K562 (cell line): ENCODE measurements at regions not wholly inside any gene's neighbourhood (a gene's known extent, or its start where the extent isn't known, plus 50 kb on each side); places are given as distances from the start of the nearest gene placed in this dataset.

Source experiments
- ATAC-seq: fragments of 200-7000 bp; cut with Tn5 transposase; 3 replicates; pipeline ENCODE4 v1.9.1; 2020; ENCODE audit warnings: moderate library complexity
- BruUV-seq: library from RNA; stranded (reverse); fragments of 400-500 nt; replicated peaks from 2 replicates; lab custom pipeline; 2021; lab: Mats Ljungman, UMichigan
- CTCF ChIA-PET: fragments of 300-600 bp; formaldehyde crosslinking; extraction: SDS; loops from one replicate; lab custom pipeline; 2021; ENCODE audit warnings: low intra/inter-chr PET ratio; lab: Yijun Ruan, JAX
- POLR2A ChIA-PET: fragments of 300-600, 350-650 bp; sonication (Branson Sonifier 250); formaldehyde crosslinking; extraction: SDS; loops from one replicate; lab custom pipeline; 2021; ENCODE audit warnings: antibody characterized with exemption, inconsistent platforms; lab: Yijun Ruan, JAX
- DNase-seq, 4 experiments: peaks; one replicate each; pipeline versions ENCODE4 v3.0.0 to v3.0.0-alpha.2; 2011 to 2018; ENCODE audit warnings: low spot score in 3 of 4, mixed read lengths in 3 of 4; ENCODE audit errors: extremely low read depth in 1 of 4
- FAIRE-seq: peaks from 2 replicates; lab custom pipeline; 2011; peaks lifted over from hg19 to GRCh38; lab: Jason Lieb, UNC
- H2AFZ ChIP-seq: 2 replicates; pipeline ENCODE4 v1.6.0; 2011; ENCODE audit warnings: low read depth, low read length, control low read depth, inconsistent platforms
- H3K27ac ChIP-seq: fragments of 200-600 bp; 3 replicates; pipeline ENCODE4 v1.8.0; 2011; ENCODE audit warnings: low read depth, mild to moderate bottlenecking, control low read depth, inconsistent platforms, low read length, moderate library complexity, mixed read lengths; ENCODE audit errors: extremely low read depth
- H3K27me3 ChIP-seq, 2 experiments: fragments of 300-600 bp in 1 of 2; 2 replicates in 1 of 2; 3 replicates in 1 of 2; pipeline versions ENCODE4 v1.6.0 to v1.8.0; 2011; ENCODE audit warnings: inconsistent platforms in 2 of 2, low read length in 2 of 2, mild to moderate bottlenecking in 1 of 2, mixed read lengths in 1 of 2, moderate library complexity in 1 of 2; ENCODE audit not compliant: control insufficient read depth in 2 of 2, insufficient read depth in 2 of 2
- H3K36me3 ChIP-seq: fragments of 300-600 bp; 3 replicates; pipeline ENCODE4 v1.8.0; 2011; ENCODE audit warnings: mild to moderate bottlenecking, low read length, inconsistent platforms; ENCODE audit not compliant: control insufficient read depth, insufficient read depth
- H3K4me1 ChIP-seq, 2 experiments: fragments of 200-600 bp in 1 of 2; replicated peaks in 1 of 2; 2 replicates in 1 of 2; 3 replicates in 1 of 2; pipeline versions ENCODE4 v1.5.1 to v1.8.0; 2011; ENCODE audit warnings: inconsistent platforms in 2 of 2, low read length in 2 of 2, mild to moderate bottlenecking in 1 of 2, mixed read lengths in 1 of 2, moderate library complexity in 1 of 2; ENCODE audit not compliant: control insufficient read depth in 2 of 2, insufficient read depth in 2 of 2
- H3K4me2 ChIP-seq: 2 replicates; pipeline ENCODE4 v1.6.1; 2011; ENCODE audit warnings: low read length, control low read depth, inconsistent platforms, mixed read lengths; ENCODE audit not compliant: insufficient read depth
- H3K4me3 ChIP-seq: fragments of 200-600 bp; sonication (generic), shearing (Covaris generic); 2 replicates; pipeline ENCODE4 v1.5.1; 2016; ENCODE audit warnings: control low read depth, inconsistent platforms
- H3K79me2 ChIP-seq: fragments of 200-600 bp; 3 replicates; pipeline ENCODE4 v1.8.0; 2011; ENCODE audit warnings: low read length, inconsistent platforms; ENCODE audit not compliant: control insufficient read depth, insufficient read depth
- H3K9ac ChIP-seq, 2 experiments: 2 replicates each; pipeline versions ENCODE4 v1.6.0 to v1.6.1; 2011; ENCODE audit warnings: low read depth in 2 of 2, low read length in 2 of 2, control low read depth in 1 of 2, inconsistent platforms in 1 of 2, mild to moderate bottlenecking in 1 of 2, mixed read lengths in 1 of 2; ENCODE audit not compliant: insufficient read depth in 1 of 2
- H3K9me1 ChIP-seq: one replicate; pipeline ENCODE4 v1.6.0; 2011; ENCODE audit warnings: inconsistent platforms, mild to moderate bottlenecking, low read length, moderate library complexity; ENCODE audit not compliant: control insufficient read depth, insufficient read depth
- H3K9me3 ChIP-seq: replicated peaks from 2 replicates; pipeline ENCODE4 v1.5.1; 2011; ENCODE audit warnings: low read depth, low read length, inconsistent platforms; ENCODE audit not compliant: control insufficient read depth, insufficient read depth
- H4K20me1 ChIP-seq: replicated peaks from 2 replicates; pipeline ENCODE4 v1.6.1; 2011; ENCODE audit warnings: low read length, inconsistent platforms, mixed read lengths; ENCODE audit not compliant: control insufficient read depth, insufficient read depth
- COPS2 ChIP-seq: fragments of 450-650 bp; conservative IDR thresholded peaks from 2 replicates; pipeline ENCODE4 v1.6.1; 2016; ENCODE audit warnings: mild to moderate bottlenecking, moderate library complexity
- ELF2 ChIP-seq: fragments of 250-450 bp; sonication (Bioruptor Pico); IDR thresholded peaks from 2 replicates; pipeline ENCODE4 v1.5.0; 2021; ENCODE audit warnings: mild to moderate bottlenecking
- ESRRA ChIP-seq: fragments of 450-650 bp; IDR thresholded peaks from 2 replicates; pipeline ENCODE4 v1.6.1; 2014; ENCODE audit warnings: low read depth, mild to moderate bottlenecking, moderate library complexity, borderline replicate concordance
- LEF1 ChIP-seq: fragments of 450-650 bp; IDR thresholded peaks from 2 replicates; pipeline ENCODE4 v1.6.1; 2016; ENCODE audit warnings: mild to moderate bottlenecking
- NFXL1 ChIP-seq: fragments of 450-650 bp; formaldehyde crosslinking; IDR thresholded peaks from 2 replicates; pipeline ENCODE4 v1.4.0; 2021; ENCODE audit warnings: mild to moderate bottlenecking
- SAFB ChIP-seq: fragments of 200-400 bp; formaldehyde crosslinking; IDR thresholded peaks from 2 replicates; pipeline ENCODE4 v1.6.1; 2017; ENCODE audit warnings: low read depth, low read length, borderline replicate concordance
- SMARCC2 ChIP-seq: fragments of 450-650 bp; IDR thresholded peaks from 2 replicates; pipeline ENCODE4 v1.6.1; 2017; ENCODE audit warnings: antibody characterized with exemption, moderate library complexity, mild to moderate bottlenecking, low read depth
- ZNF551 ChIP-seq: fragments of 250-450 bp; sonication (Bioruptor Pico); IDR thresholded peaks from 2 replicates; pipeline ENCODE4 v1.5.0; 2021; ENCODE audit warnings: mild to moderate bottlenecking, moderate library complexity
- ZNF830 ChIP-seq: fragments of 250-450 bp; sonication (Bioruptor Pico); IDR thresholded peaks from 2 replicates; pipeline ENCODE4 v1.5.0; 2021; ENCODE audit warnings: mild to moderate bottlenecking
- WGBS: fragments of 100-300 bp; shearing (Covaris generic); methylation state at CpG from one replicate; pipeline ENCODE4 v1.1.6; 2016; ENCODE audit warnings: low coverage, mixed read lengths; ENCODE audit not compliant: insufficient coverage; ENCODE audit errors: missing lambda C conversion rate; 5-methylcytosine and 5-hydroxymethylcytosine counted together
- in situ Hi-C: fragments of 300-500 bp; cut with MboI; formaldehyde crosslinking; loops from 4 replicates; pipeline ENCODE4 v1.15.0; 2018; ENCODE audit warnings: inconsistent platforms, mixed read lengths
- intact Hi-C: fragments of 100-400 bp; cut with micrococcal nuclease; formaldehyde crosslinking; loops from 2 replicates; pipeline ENCODE4 v1.14.2; 2022
- TF ChIP-seq, protein P1 (sequence below): sonication (generic); formaldehyde crosslinking; IDR thresholded peaks from 2 replicates; pipeline ENCODE4 v1.8.0; 2022; ENCODE audit warnings: mild to moderate bottlenecking, missing genetic modification reagents
- TF ChIP-seq, protein P2 (sequence below): fragments of 450-650 bp; IDR thresholded peaks from 2 replicates; pipeline ENCODE4 v1.6.1; 2017; ENCODE audit warnings: antibody characterized with exemption, mild to moderate bottlenecking
- TF ChIP-seq, protein P3 (sequence below): fragments of 200-800 bp; sonication (Bioruptor generic); IDR thresholded peaks from 2 replicates; pipeline ENCODE4 v1.6.1; 2017; ENCODE audit warnings: missing genetic modification characterization, missing compliant biosample characterization

DNA sequence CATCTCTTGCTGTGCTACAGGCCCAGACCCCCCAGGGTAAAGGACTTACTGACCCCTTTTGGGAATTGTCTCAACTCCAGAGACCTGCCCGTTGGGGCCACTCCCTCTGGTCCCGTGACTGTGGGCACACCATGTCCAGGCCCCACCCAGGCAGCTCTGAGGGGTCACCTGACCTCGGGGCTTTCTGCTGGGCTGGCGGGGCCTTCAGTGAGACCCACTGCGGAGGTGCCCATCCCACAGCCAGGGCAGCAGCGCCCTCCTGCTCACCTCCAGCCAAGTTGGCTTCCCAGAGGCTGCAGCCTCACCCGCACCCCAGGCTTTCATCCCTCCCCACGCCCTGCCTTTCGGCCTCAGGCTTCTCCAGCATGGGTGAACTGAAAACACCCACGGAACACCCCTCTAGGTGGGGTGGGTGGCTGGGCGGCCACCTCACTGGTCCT is 147.2 kb downstream of the DNAJB6 start (continued):
- TF ChIP-seq, protein P1, sequence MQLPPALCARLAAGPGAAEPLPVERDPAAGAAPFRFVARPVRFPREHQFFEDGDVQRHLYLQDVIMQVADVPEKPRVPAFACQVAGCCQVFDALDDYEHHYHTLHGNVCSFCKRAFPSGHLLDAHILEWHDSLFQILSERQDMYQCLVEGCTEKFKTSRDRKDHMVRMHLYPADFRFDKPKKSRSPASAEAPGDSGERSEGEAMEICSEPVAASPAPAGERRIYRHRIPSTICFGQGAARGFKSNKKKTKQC (CRISPR knock-in tag): no peak
- TF ChIP-seq SMARCC2 (no peak), LEF1 (no peak)

DNA sequence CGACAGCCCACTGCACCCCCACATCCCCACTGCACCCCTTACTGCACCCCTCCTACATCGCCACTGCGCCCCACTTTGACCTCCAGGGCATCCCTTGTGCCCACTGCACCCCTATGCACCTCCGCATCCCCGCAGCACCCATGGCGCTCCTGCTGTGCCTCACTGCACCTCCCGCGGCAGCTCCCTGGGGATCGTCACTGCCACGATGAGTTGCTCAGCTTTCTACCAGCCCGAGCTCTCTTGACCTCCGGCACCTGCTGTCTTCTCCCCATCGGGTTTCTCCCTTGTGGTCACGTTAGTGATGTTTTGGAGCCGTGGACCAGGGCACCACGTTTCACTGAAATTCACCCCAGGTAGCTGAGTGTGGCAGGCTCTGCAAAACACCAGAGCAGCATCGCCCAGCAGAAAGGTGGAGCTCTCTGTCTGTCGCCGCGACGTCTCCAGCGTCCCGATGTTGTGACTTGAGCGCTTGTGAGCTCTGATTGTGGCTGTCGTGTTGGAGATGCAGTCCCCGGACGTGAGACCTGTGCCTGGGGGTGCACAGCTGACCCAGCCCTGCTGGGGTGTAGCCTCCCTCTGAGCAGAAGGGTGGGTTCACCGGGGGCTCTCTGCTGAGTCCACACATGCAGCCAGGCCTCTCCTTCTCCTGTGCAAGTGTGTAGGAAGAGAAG is 147.7 kb downstream of the DNAJB6 start:
- Histone ChIP-seq H4K20me1 (peaks cover 15% of the 10 kb centered on the region; the same call in 1 of the 2 replicates), H3K9ac (peak overlapping the region in 1 of 2 experiments; percentile 31; a peak in 1 of 4 replicates), H3K4me3 (no peak overlapping the region), H3K9me1 (peaks cover 2% of the 10 kb centered on the region), H3K4me2 (no peak overlapping the region), H2AFZ (no peak overlapping the region), H3K36me3 (no peaks in the 10 kb centered on the region), H3K4me1 (peaks cover 0 to 3% of the 10 kb centered on the region in 2 experiments; a peak in 1 of 5 replicates), H3K9me3 (peaks cover 7% of the 10 kb centered on the region; the same call in 1 of the 2 replicates), H3K79me2 (no peaks in the 10 kb centered on the region), H3K27me3 (peaks cover 34 to 70% of the 10 kb centered on the region in 2 experiments), H3K27ac (no peak overlapping the region)
- ATAC-seq: peak; percentile 21
- WGBS: 1% methylated on average over 28 of the region's 28 CpGs
- no peak for DNase-seq
- CTCF ChIA-PET: no interaction called here
- POLR2A ChIA-PET: interaction anchor here (0.5 to 0.6 kb wide), 3 partner anchors 46 to 583 kb away, joined by 3 to 4 read pairs (median 3); no protein-coding TSS in a partner anchor
- in situ Hi-C loops: no loop called here
- BruUV-seq: no TSS peak
- intact Hi-C loops: no loop called here
- FAIRE-seq: no peak
- TF ChIP-seq COPS2: no peak
- TF ChIP-seq, protein P2, sequence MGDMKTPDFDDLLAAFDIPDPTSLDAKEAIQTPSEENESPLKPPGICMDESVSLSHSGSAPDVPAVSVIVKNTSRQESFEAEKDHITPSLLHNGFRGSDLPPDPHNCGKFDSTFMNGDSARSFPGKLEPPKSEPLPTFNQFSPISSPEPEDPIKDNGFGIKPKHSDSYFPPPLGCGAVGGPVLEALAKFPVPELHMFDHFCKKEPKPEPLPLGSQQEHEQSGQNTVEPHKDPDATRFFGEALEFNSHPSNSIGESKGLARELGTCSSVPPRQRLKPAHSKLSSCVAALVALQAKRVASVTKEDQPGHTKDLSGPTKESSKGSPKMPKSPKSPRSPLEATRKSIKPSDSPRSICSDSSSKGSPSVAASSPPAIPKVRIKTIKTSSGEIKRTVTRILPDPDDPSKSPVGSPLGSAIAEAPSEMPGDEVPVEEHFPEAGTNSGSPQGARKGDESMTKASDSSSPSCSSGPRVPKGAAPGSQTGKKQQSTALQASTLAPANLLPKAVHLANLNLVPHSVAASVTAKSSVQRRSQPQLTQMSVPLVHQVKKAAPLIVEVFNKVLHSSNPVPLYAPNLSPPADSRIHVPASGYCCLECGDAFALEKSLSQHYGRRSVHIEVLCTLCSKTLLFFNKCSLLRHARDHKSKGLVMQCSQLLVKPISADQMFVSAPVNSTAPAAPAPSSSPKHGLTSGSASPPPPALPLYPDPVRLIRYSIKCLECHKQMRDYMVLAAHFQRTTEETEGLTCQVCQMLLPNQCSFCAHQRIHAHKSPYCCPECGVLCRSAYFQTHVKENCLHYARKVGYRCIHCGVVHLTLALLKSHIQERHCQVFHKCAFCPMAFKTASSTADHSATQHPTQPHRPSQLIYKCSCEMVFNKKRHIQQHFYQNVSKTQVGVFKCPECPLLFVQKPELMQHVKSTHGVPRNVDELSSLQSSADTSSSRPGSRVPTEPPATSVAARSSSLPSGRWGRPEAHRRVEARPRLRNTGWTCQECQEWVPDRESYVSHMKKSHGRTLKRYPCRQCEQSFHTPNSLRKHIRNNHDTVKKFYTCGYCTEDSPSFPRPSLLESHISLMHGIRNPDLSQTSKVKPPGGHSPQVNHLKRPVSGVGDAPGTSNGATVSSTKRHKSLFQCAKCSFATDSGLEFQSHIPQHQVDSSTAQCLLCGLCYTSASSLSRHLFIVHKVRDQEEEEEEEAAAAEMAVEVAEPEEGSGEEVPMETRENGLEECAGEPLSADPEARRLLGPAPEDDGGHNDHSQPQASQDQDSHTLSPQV: no peak
- TF ChIP-seq, protein P3, sequence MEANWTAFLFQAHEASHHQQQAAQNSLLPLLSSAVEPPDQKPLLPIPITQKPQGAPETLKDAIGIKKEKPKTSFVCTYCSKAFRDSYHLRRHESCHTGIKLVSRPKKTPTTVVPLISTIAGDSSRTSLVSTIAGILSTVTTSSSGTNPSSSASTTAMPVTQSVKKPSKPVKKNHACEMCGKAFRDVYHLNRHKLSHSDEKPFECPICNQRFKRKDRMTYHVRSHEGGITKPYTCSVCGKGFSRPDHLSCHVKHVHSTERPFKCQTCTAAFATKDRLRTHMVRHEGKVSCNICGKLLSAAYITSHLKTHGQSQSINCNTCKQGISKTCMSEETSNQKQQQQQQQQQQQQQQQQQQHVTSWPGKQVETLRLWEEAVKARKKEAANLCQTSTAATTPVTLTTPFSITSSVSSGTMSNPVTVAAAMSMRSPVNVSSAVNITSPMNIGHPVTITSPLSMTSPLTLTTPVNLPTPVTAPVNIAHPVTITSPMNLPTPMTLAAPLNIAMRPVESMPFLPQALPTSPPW (CRISPR knock-in tag): no peak
- TF ChIP-seq ELF2 (CRISPR knock-in tag): no peak
- no peak for TF ChIP-seq ESRRA
- no peak for TF ChIP-seq SAFB
- no peak for TF ChIP-seq NFXL1 (CRISPR knock-in tag)
- TF ChIP-seq ZNF551: no peak
- no peak for TF ChIP-seq ZNF830 (CRISPR knock-in tag)
